CD4-positive, alpha-beta T cell treated with Interleukin-4 for 4 hours (primary cell): ENCODE measurements at regions not wholly inside any gene's neighbourhood (a gene's known extent, or its start where the extent isn't known, plus 50 kb on each side); places are given as distances from the start of the nearest gene placed in this dataset.

ENCODE experiments used
- DNase-seq: peaks from one replicate; pipeline ENCODE4 v3.0.0-alpha.2; 2020

GRCh38 chr7:46750321-46750865 is 829.3 kb upstream of the IGFBP3 start:
- no peak for DNase-seq

GRCh38 chr7:46747869-46748576 is 827.0 kb upstream of the IGFBP3 start:
- no peak for DNase-seq

- no peak for DNase-seq
Measured at GRCh38 chr7:46746695-46747687, 825.9 kb upstream of the IGFBP3 start.

GRCh38 chr7:46745707-46746090 is 824.6 kb upstream of the IGFBP3 start:
- DNase-seq: no peak

GRCh38 chr7:46744957-46745706 is 824.1 kb upstream of the IGFBP3 start:
- DNase-seq: no peak

- DNase-seq: no peak
Measured at GRCh38 chr7:46742601-46743000, 821.5 kb upstream of the IGFBP3 start.

GRCh38 chr7:46741938-46742540 is 821.0 kb upstream of the IGFBP3 start:
- DNase-seq: no peak

GRCh38 chr7:46741181-46741580 is 820.1 kb upstream of the IGFBP3 start:
- DNase-seq: no peak

GRCh38 chr7:46739518-46740234 is 818.6 kb upstream of the IGFBP3 start:
- DNase-seq: no peak

- no peak for DNase-seq
Measured at GRCh38 chr7:46738796-46739195, 817.7 kb upstream of the IGFBP3 start.

- no peak for DNase-seq
Measured at GRCh38 chr7:46738165-46738564, 817.1 kb upstream of the IGFBP3 start.

GRCh38 chr7:46725838-46726237 is 804.8 kb upstream of the IGFBP3 start:
- DNase-seq: no peak

- DNase-seq: no peak
Measured at GRCh38 chr7:46725136-46725535, 804.1 kb upstream of the IGFBP3 start.

- no peak for DNase-seq
Measured at GRCh38 chr7:46723742-46724141, 802.7 kb upstream of the IGFBP3 start.

- DNase-seq: no peak
Measured at GRCh38 chr7:46723003-46723402, 801.9 kb upstream of the IGFBP3 start.

- DNase-seq: no peak
Measured at GRCh38 chr7:46720761-46721160, 799.7 kb upstream of the IGFBP3 start.

- DNase-seq: no peak
Measured at GRCh38 chr7:46719616-46720015, 798.5 kb upstream of the IGFBP3 start.

- no peak for DNase-seq
Measured at GRCh38 chr7:46716926-46717325, 795.9 kb upstream of the IGFBP3 start.

GRCh38 chr7:46715579-46715978 is 794.5 kb upstream of the IGFBP3 start:
- DNase-seq: no peak

GRCh38 chr7:46714904-46715303 is 793.8 kb upstream of the IGFBP3 start:
- no peak for DNase-seq

GRCh38 chr7:46713868-46714596 is 793.0 kb upstream of the IGFBP3 start:
- no peak for DNase-seq
